GM18511 (cell line): ENCODE measurements at regions not wholly inside any gene's neighbourhood (a gene's known extent, or its start where the extent isn't known, plus 50 kb on each side); places are given as distances from the start of the nearest gene placed in this dataset.
A peak's percentile ranks its signal among the peaks of the same experiment; 100 is the strongest.
"Not testable (repeated sequence)": the region's sequence is repeated elsewhere in the genome, so short reads cannot be mapped to it uniquely, and the experiment has no call there.

Source experiments
- ATAC-seq: cut with Tn5 transposase; IDR thresholded peaks from one replicate; pipeline ENCODE4 v1.9.1; 2021; ENCODE audit warnings: mild to moderate bottlenecking, moderate library complexity; ENCODE audit not compliant: unreplicated experiment

DNA sequence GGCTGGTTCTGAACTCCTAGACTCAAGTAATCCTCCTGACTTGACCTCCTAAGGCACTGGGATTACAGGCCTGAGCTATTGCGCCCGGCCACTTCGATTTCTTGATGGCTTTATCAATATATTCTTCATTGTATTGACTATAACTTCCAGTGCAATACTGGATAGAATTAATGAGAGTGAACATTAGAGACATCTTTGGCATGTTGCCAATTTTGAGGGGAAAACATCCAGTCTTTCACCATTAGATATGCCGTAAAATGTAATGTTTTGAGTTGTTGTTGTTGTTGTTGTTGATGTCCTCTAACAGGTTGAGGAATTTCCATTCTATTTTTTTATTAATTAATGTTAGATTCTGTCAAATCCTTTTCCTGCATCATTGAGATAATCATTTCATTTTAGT is 578.9 kb downstream of the ZWINT start:
- no peak for ATAC-seq

DNA sequence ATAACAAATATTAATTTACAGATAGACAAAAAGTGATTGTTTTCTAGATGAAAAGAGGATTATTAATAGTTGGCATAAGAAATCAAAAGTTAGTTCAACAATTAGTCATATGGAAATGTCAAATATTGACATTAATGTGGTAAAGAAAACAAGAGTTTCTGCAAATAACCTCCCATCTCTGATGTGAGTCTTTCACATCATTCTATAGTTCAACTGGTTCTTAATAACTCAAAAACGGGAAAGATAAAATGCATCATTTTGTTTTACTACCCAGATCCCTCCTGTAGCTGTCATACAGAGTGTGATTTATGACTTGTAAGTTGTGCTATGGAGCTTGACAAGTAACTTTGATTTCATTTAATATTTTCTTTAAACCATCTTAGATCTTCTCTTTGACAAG is 594.8 kb downstream of the ZWINT start:
- ATAC-seq: no peak

DNA sequence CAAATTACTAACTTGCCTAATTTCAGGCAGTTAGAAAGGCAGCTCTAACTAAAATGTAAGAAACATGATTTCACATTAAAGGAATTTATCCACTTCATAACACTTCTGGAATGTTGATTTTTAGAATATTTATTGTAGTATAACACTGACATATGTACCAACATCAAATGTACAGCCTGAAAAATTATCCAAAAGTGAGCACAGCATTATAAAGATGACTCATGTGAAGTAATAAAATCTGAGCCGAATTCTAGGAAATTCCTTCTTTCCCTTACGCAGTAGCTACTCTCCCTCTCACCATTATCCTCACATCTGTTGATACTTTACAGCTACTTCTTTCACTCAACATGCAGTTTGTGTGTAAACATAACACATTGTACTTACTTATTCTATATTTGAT is 610.6 kb downstream of the ZWINT start:
- no peak for ATAC-seq

DNA sequence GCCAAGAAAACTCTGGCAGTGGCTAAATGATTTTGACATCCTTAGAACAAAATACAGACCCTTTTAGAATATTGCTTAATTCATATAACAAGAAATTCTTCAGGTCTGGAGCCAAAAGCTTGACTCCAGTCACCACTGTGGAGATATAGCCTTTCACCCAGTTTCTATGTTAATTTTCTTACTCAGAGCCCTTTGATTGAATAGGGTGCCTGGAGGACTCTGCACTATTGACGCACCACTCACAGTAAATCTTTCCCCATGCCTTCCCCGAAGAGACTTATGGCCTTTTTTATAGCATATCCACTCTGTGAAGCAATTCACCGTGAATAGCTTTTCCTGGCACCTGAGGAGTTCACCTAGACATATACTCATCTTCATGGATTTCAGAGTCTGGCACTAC is 613.8 kb downstream of the ZWINT start:
- ATAC-seq: no peak

DNA sequence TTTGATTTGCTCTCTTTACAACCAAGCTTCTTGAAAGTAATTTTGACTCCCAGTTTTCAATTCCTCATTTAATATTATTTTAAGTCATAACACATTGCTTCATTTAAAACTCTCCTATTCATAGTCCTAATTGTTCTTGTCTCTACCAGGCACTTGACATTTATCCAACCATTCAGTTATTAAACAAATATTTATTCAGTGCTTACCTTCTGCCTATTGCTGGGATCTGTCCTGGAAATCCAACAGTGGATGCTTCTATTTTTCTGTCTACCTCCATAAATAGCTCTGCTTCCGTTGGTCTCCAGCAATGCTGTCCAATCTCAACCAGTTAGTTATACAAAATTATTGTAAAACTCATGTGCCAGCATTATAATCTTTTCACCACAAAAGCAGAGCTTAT is 615.1 kb downstream of the ZWINT start:
- no peak for ATAC-seq

DNA sequence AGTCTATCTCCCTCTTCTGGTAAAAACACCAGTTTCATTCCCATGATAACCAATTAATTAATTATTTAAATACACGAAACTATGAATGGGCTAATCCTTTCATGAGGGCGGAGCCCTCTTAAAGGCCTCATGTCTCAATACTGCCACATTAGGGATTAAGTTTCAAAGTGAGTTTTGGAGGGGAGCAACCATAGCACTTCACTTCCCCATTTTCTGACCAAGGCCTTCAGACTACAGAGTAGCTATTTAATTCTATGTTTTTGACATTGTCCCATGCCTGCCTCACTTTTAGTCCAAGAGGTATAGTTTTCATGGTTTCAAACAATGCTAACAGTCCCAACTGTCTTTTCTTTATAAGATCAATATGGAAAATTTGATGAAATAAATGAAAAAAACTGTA is 618.6 kb downstream of the ZWINT start:
- ATAC-seq: no peak

DNA sequence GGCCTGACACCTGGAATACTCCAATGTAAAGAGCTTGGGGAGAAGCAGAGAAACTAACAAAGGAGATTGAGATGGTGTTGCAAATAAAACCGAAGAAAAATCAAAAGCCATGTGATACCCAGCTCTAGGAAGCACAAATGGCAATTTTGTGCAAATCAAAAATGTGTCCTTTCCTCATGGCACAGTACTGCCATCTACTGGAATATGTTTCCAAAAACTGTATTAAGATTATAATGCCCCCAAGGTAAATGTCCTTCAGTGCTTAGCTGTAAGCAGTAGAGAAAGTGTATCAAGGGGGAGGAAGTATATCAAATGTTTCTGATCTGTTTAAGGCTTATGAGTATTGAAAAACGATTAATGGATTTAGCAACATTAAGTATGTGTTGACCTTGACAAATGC is 620.3 kb downstream of the ZWINT start:
- peak; percentile 74 for ATAC-seq

DNA sequence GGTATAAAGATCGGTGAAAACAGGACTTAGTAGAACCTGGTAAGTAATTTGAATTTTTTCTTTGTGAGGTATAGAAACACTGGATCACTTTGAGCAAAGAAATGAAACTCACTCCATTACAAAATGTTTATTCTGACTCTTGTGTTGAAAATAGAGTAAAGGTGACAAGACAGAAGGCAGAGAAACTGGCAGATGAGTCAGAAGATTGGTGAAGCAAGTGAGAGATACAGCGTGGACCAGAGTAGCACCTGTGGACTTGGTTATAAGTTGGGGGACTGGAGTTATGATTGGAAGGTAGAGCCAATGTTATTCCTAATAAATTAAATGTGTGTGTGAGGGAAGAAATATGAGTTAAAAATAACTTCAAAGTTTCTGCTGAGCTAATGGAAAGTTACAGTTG is 620.9 kb downstream of the ZWINT start:
- ATAC-seq: no peak

DNA sequence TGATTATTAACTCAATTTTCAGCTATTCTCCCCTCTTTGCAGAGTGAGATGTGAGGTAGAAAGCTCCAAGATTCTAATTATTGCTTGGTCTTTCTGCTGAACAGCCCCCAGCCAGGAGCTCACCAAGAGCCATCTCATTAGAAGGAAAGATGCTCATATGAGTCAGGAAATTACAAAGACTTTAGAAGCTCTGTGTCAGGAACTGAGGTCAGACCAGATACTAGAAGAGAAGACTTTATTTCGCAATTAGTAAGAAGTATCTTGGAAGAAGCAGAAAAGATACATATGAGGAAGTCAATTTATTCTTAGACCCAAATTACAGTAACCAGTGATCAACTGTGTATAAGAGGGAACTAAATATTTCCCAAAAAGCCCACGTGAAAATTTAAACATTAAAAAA is 626.9 kb downstream of the ZWINT start:
- no peak for ATAC-seq

DNA sequence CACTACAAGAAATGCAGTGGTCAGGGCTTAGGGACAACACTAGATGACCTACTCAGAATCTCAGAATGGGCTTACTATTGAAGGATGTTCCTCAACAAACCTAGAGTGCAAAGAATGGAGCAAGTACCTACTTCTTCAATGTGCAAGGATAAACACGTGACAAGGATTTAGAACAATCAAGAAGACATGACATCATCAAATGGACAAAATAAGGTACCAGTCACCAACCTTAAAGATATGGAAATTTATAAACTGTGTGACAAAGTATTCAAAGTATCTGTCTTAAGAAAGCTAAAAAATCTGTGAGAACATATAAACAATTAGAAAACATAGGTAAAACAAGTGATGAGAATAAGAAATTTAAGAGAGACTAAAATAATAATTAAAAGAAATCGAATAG is 656.1 kb downstream of the ZWINT start:
- no peak for ATAC-seq

DNA sequence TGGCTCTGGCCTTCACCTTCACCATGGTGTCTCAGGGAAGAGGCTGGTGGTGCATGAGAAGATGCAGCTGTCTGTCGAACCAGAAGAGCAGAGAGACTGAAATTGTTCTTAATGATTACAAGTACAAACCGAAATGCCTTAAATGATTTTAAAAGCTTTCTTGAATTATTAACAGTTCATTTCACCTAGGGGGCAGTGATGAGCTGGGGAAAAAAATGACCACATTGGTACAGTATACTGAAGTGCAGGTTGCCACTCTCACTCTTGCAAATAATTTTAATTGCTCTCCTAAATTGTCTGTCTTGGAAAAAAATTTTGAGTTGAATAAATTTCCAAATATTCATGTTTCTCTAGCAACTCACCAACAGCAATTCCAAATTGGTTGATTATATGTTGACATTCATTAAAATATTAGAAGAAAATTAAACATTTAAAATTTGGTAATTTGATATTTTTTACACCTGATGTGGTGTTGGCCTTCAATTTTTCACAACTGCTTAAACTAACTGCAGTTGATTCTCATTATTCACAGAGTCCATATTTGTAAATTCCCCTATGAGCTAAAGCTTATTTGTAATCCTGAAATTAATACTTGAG is 692.6 kb downstream of the ZWINT start:
- no peak for ATAC-seq

DNA sequence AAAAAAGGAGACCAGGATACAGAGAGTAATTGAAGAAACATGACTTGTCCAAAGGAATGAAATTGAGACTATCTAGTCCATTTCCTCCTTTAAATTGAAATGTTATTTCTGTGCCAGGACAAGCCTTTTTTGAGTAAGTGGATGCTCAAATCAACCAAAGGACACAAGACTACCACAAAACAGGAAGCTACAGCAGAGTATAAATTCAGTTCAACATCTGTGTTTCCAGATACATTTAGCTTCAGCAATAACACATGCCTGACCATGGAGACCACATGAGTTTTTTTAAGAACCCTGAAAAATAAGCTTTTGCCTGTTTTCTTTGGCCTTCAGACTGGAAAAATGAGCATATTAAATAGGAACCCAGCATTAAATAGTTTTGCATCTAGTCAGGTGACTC is 707.5 kb downstream of the ZWINT start:
- no peak for ATAC-seq

DNA sequence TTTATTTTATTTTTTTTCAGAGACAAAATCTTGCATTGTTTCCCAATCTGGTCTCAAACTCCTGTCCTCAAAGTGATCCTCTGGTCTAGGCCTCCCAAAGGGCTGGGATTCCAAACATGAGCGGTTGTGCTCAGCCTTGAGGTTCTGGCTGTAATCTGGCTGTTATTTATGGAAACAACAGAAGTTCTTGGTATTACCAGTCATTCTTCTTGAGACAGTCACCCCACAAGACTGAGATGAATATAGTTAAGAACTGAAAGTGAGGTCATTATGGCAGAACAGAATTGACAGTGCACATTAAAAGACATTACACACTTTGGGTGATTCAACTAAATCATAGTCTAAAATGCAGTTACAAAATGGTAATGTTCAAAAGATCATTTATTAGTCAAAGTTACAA is 719.5 kb downstream of the ZWINT start:
- no peak for ATAC-seq

DNA sequence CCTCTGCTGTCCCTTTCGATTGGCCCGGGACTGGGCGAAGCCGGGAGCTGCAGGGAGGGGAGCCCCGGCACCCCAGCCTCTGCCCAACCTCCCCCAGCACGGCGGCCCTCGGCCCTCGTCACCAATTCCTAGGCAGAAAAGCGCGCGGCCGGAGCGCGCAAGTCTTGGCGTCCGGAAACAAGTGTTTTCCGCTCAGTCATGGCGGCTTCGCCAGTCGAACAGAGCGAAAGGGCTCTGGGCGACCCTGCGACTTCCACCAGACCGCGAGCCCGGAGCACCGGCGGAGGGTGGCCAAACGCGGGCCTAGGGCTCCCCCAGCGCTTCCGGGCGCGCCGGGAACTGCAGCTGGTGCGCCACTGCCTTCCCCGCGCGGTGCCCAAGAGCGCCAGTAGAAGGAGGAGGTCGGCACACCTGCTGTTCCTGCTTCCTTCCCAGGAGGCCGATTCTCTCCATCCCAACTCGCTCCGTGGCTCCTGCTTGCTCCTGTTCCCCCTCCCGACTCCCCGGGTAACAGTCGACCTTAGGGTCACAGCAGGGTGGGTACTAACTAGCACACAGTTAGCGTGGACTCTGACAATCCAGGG is 729.9 kb downstream of the ZWINT start:
- ATAC-seq: peak; percentile 57

DNA sequence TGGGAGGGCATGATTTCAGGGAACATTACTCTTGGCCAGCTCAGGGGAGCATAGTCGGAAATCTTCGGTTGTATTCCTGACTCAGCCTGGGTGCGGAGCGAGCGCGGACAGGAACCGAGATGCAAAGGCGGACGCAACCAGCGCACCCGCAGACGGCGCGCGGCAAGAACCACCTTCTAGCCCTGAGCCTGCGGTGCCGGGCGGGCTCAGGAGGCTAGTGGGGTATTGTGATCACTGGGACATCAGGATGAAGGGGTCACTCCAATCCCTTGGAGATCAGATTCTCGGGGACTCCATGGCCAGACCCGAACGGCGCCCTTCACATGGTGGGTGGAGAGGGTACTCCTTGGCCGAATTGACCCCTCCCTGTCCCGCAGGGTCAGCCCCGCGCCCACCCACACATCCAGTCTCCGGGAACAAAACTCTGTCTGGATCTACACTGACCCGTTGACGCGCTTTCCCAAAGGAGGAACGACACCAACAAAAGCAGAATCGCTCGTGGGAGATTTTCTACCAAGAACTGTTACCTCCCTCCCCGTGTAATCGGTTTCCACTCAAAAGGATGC is 730.5 kb downstream of the ZWINT start:
- no peak for ATAC-seq

DNA sequence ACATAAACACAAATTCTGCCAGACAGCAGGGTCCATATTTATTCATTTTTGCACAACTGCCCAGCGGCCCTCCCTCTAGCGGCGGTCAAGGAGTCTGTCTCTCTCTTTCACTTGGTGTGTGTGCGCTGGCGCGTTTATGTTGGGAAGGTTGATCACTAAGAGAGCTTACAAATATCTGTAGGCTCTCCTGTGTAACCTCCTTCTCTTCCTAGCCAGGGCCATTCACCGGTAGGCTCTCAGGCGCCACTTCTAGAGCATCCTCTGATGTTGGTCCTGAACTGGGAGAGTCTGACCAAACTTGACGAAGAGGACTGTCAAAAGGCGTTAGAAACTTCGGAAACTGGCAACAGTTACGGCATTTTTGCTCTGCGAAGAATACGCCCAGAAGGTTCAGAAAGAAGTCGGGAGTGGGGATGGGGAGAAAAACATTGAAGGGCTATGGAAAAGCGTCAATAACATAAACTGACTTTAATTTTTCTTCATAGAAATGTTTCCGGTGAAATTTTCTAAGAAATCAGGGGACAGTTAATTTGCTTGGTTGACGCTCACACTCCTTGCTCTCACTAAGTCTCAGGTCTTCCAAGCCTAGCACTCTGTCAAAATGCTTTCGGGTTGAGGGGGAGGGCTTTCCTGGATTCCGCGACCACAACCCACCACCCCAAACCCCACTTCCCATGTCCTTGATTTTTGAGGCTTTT is 731.1 kb downstream of the ZWINT start:
- no peak for ATAC-seq

DNA sequence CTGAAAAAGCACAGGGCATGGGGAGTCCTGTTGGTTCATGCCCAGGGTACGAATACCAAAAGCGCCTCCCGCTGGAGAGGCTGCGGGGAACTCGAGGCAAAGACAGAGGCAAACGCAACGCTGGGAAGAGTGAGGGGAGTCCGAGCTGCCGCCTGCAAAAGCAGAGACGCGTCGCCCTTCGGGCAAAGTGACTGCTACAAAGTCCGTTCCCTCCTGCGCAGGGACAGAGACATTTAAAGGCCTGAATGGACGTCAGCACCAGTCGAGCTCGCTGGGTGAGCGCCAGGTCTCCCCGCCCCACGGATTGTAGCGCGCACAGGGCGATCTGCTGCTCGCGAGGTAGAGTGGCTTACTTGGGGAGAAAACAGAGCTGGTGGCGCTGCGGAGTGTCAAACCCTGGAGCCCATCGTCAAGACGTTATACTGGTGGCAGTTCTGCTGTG is 732.8 kb downstream of the ZWINT start:
- no peak for ATAC-seq

DNA sequence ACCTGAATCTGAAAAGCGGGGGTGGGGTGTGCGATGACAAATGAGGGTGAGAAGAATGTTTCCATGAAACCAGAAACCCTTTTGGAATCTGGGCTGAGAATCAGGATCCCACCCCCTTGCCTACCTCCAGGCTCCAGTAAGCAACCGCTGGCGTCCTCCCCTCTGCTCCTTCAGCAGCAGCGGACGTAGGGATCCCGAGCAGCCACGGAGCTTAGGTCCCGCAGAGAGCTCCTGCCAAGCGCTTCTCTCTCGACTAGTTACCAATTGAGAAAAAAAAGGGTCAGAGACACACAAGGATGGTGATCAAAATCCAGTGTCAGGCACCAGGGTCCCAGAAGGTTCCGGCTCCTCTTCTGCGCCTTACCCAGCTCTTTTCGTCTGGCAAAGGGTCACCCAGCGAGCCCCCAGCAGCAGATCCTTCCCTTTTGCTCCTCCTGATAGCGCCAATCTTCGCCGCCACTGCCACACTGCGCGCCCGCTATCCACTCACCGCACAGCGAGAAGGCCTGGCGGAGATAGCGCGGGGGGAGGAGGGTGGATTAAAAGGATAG is 733.5 kb downstream of the ZWINT start:
- no peak for ATAC-seq

DNA sequence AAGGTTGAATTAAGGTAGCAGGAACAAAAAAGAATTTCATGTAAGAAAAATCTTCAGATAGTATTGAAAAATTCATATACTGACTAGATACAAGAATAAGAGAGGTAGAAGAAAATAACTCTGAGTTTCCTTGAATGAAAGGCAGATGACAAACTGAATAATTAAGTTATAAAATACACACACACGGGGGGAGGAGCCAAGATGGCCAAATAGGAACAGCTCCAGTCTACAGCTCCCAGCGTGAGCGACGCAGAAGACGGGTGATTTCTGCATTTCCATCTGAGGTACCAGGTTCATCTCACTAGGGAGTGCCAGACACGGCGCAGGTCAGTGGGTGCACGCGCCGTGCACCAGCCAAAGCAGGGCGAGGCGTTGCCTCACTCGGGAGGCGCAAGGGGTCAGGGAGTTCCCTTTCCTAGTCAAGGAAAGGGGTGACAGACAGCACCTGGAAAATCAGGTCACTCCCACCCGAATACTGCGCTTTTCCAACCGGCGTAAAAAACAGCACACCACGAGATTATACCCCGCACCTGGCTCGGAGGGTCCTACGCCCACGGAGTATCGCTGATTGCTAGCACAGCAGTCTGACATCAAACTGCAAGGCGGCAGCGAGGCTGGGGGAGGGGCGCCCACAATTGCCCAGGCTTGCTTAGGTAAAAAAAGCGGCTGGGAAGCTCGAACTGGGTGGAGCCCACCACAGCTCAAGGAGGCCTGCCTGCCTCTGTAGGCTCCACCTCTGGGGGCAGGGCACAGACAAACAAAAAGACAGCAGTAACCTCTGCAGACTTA is 759.2 kb downstream of the ZWINT start:
- not testable (repeated sequence) for ATAC-seq

DNA sequence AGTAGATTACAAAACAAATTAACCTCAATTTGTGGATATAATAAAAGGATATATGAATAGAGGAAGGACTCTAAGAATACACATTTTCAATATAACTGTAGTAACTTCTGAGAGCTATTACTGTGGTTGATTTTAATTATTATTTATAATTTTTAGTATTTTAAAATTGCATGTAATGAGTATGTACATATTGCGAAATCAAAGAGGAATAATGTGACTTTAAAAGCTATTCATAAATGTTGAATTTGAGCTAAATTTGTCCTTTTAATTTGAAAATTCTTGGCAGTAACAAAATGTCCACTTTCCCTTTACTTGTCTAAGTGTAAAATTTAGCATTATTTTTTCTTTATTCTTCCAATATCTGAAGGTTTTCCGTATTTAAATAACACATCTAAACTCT is 750.6 kb upstream of the PCDH15 start:
- no peak for ATAC-seq

DNA sequence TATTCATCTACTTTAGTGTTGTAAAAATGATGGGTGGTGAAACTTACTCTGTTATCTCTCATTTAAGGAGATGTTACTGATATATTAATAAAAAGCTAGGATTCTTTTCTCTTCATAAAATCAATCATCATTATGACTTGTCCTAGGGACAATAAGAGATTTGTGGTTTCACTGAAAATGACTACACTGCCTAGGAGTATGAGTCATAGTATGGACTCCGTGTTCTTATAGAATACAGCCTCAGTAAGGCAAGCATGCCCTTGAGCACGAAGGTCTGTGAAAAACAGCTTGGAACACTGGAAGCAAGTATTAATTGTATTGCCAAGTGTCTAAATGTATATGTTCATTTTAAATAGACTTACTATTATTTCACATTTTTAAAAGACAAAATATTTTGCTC is 749.2 kb upstream of the PCDH15 start:
- ATAC-seq: no peak
